Glutamatergic neuron (in vitro differentiated cells): ENCODE measurements at regions not wholly inside any gene's neighbourhood (a gene's known extent, or its start where the extent isn't known, plus 50 kb on each side); places are given as distances from the start of the nearest gene placed in this dataset.
A peak's percentile ranks its signal among the peaks of the same experiment; 100 is the strongest.

ENCODE experiments used
- DNase-seq: peaks from one replicate; pipeline ENCODE4 v3.0.0; 2022
- H3K27ac Mint-ChIP-seq: one replicate; pipeline ENCODE4 v1.8.0; 2020; ENCODE audit warnings: mild to moderate bottlenecking, mixed read lengths, inconsistent platforms; ENCODE audit not compliant: unreplicated experiment
- H3K27me3 Mint-ChIP-seq: one replicate; pipeline ENCODE4 v1.8.0; 2020; ENCODE audit warnings: mild to moderate bottlenecking, moderate library complexity, mixed read lengths, inconsistent platforms; ENCODE audit not compliant: unreplicated experiment
- H3K36me3 Mint-ChIP-seq: one replicate; pipeline ENCODE4 v1.8.0; 2020; ENCODE audit warnings: mild to moderate bottlenecking, mixed read lengths, inconsistent platforms; ENCODE audit not compliant: unreplicated experiment
- H3K4me1 Mint-ChIP-seq: one replicate; pipeline ENCODE4 v1.8.0; 2020; ENCODE audit warnings: mild to moderate bottlenecking, low read depth, mixed read lengths, inconsistent platforms; ENCODE audit not compliant: unreplicated experiment
- H3K4me3 Mint-ChIP-seq: one replicate; pipeline ENCODE4 v1.8.0; 2020; ENCODE audit warnings: mild to moderate bottlenecking, mixed read lengths, inconsistent platforms; ENCODE audit not compliant: unreplicated experiment
- H3K9me3 Mint-ChIP-seq: one replicate; pipeline ENCODE4 v1.8.0; 2020; ENCODE audit warnings: mild to moderate bottlenecking, moderate library complexity, mixed read lengths, inconsistent platforms; ENCODE audit not compliant: unreplicated experiment
- TF ChIP-seq, protein P1 (sequence below): fragments of 200-600 bp; sonication (generic); IDR thresholded peaks from one replicate; pipeline ENCODE4 v1.5.0; 2021; ENCODE audit not compliant: partially characterized antibody, unreplicated experiment

GRCh38 chr1:2931724-2932401 is 89.4 kb upstream of the ACTRT2 start:
- TF ChIP-seq, protein P1, sequence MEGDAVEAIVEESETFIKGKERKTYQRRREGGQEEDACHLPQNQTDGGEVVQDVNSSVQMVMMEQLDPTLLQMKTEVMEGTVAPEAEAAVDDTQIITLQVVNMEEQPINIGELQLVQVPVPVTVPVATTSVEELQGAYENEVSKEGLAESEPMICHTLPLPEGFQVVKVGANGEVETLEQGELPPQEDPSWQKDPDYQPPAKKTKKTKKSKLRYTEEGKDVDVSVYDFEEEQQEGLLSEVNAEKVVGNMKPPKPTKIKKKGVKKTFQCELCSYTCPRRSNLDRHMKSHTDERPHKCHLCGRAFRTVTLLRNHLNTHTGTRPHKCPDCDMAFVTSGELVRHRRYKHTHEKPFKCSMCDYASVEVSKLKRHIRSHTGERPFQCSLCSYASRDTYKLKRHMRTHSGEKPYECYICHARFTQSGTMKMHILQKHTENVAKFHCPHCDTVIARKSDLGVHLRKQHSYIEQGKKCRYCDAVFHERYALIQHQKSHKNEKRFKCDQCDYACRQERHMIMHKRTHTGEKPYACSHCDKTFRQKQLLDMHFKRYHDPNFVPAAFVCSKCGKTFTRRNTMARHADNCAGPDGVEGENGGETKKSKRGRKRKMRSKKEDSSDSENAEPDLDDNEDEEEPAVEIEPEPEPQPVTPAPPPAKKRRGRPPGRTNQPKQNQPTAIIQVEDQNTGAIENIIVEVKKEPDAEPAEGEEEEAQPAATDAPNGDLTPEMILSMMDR = no peak
- Mint-ChIP-seq H3K4me3 (no peak overlapping the region), H3K36me3 (no peaks in the 10 kb centered on the region), H3K4me1 (no peaks in the 10 kb centered on the region), H3K27ac (no peak overlapping the region), H3K27me3 (peaks cover 3% of the 10 kb centered on the region), H3K9me3 (peaks cover 4% of the 10 kb centered on the region)
- no peak for DNase-seq

DNA sequence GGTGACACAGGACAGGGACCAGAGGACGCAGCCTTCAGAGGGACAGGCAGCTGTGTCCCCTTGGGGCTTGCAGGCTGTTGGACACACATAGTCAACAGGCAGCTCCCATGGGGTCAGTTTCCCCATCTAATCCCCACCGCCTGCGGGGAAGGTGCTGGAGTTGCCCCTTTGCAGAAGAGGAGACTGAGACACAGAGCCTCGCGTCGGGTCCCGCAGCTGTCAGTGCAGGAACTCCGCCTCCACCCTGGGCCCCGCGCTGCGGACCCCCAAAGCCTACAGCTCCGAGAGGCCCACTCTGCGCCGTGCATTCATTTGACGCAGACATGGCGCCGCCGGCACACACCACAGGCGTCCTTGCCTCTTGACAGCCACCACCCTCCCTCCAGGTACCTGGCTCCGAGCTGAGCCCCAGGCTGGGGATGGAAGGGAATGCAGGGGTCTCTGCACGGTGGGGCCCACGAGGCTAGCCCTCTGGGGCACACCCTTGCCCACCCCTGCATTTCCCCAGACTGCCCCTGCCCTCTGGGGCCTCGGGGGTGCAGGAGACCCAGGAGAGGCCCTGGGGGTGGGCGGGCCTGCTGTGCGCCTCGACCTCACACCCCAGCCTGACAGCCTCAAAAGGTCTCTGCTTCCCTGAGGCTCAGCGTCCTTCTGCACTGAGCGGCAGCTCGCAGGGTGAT is 88.5 kb upstream of the ACTRT2 start:
- H3K27me3 Mint-ChIP-seq = peaks cover 3% of the 10 kb centered on the region
- no peaks in the 10 kb centered on the region for H3K4me1 Mint-ChIP-seq
- TF ChIP-seq, protein P1 = no peak
- H3K27ac Mint-ChIP-seq = no peak overlapping the region
- no peaks in the 10 kb centered on the region for H3K36me3 Mint-ChIP-seq
- no peak overlapping the region for H3K4me3 Mint-ChIP-seq
- H3K9me3 Mint-ChIP-seq = peaks cover 4% of the 10 kb centered on the region
- DNase-seq = no peak

DNA sequence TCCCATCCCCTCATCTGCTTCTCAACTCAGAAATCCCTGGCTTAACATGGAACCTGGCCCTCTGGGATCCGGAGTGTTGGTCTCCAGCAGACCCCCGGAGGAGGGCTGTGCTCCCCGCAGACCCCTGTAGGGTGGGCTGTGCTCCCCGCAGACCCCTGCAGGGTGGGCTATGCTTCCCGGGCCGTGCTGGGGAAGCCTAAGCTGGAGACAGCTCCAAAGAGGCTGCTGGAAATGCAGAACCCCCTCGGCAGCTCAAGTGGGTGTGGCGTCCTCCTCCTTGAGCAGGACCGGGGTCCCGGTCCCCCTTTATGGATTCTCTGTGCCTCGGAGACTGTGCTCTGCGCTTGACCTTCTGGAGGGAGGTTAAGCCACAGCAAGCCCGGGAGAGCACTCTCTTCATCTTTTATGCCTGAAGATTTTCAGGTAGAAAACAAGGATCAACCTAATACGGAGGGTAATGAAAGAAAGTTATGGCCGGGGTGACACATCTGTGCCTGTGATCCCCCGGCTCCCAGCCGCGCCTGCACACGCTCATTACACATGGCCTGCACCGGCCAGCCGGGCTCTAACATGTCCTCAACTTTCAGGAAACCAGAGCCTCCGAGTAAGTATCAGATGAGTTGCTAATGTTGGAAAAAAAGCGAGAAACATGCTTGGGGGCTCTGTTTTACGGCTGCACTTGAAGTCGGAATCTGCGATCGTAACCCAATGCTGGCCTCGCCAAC is 87.7 kb upstream of the ACTRT2 start:
- no peaks in the 10 kb centered on the region for H3K4me1 Mint-ChIP-seq
- DNase-seq = peak; percentile 1
- TF ChIP-seq, protein P1 = no peak
- H3K36me3 Mint-ChIP-seq = peaks cover 6% of the 10 kb centered on the region
- H3K4me3 Mint-ChIP-seq = no peak overlapping the region
- peaks cover 5% of the 10 kb centered on the region for H3K27me3 Mint-ChIP-seq
- H3K27ac Mint-ChIP-seq = no peak overlapping the region
- H3K9me3 Mint-ChIP-seq = peaks cover 7% of the 10 kb centered on the region

DNA sequence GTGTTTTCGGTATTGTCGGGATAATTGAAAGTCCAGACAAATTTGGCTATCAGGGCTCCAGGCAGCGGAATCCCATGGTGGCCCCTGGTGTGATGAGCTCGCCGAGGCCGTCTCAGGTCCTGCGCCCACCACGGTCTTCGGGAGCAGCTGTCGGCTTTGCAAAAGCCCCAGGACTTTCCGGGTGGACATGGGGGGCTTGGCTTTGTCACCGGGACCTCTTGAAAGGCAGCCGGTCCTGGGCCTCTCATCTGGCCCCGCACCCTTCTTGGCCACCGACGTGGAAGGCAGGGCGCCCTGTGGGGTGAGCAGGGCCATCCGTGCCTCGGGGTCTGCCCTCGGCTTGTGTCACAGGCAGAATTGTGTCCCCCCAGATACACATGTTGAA is 87.1 kb upstream of the ACTRT2 start:
- peak; percentile 5 for DNase-seq
- no peaks in the 10 kb centered on the region for H3K4me1 Mint-ChIP-seq
- H3K9me3 Mint-ChIP-seq = peaks cover 7% of the 10 kb centered on the region
- H3K36me3 Mint-ChIP-seq = peaks cover 6% of the 10 kb centered on the region
- TF ChIP-seq, protein P1 = no peak
- no peak overlapping the region for H3K4me3 Mint-ChIP-seq
- peaks cover 5% of the 10 kb centered on the region for H3K27me3 Mint-ChIP-seq
- H3K27ac Mint-ChIP-seq = no peak overlapping the region
